Ectodermal cell (in vitro differentiated cells): ENCODE measurements at regions not wholly inside any gene's neighbourhood (a gene's known extent, or its start where the extent isn't known, plus 50 kb on each side); places are given as distances from the start of the nearest gene placed in this dataset.

ENCODE experiments used
- H3K27ac ChIP-seq: 2 replicates; pipeline ENCODE4 v1.7.0; 2013; ENCODE audit warnings: mild to moderate bottlenecking, low read depth, low read length; ENCODE audit not compliant: insufficient read depth, poor library complexity, severe bottlenecking
- H3K27me3 ChIP-seq: 2 replicates; pipeline ENCODE4 v1.7.0; 2013; ENCODE audit warnings: mild to moderate bottlenecking, low read length; ENCODE audit not compliant: insufficient read depth, control insufficient read depth, poor library complexity, severe bottlenecking
- H3K36me3 ChIP-seq: one replicate; pipeline ENCODE4 v1.7.0; 2013; ENCODE audit warnings: low read length; ENCODE audit not compliant: control insufficient read depth, insufficient read depth
- H3K4me1 ChIP-seq: one replicate; pipeline ENCODE4 v1.7.0; 2013; ENCODE audit warnings: low read length; ENCODE audit not compliant: control insufficient read depth, insufficient read depth
- H3K4me3 ChIP-seq: 2 replicates; pipeline ENCODE4 v1.7.0; 2013; ENCODE audit warnings: low read depth, low read length, control low read depth; ENCODE audit not compliant: insufficient read depth
- H3K9me3 ChIP-seq: 2 replicates; pipeline ENCODE4 v1.7.0; 2013; ENCODE audit warnings: mild to moderate bottlenecking, low read length, moderate library complexity; ENCODE audit not compliant: control insufficient read depth
- WGBS, 2 experiments: methylation state at CpG; one replicate each; pipeline ENCODE4 v1.1.7; 2013; ENCODE audit warnings: missing lambda C conversion rate in 2 of 2; 5-methylcytosine and 5-hydroxymethylcytosine counted together

DNA sequence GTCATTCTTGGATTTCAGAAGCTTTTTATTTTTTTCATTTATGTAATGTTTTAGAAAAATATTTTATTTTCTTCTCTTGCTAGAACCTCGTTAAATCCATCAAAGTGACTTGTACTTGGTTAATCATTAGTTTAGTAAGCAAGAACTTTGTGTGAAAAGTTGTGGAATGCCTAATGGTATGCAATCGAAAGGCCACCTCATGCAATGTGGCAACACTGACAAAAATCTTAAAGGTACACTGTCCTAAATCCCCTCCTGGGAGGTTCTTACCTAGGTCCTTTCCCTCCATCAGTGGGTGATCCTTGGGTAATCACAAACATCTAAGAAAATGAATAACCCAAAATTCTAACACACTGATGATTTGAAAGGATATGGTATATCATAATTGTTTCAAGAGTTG, 304.2 kb downstream of the DNAH5 start:
- 82 to 93% methylated on average over 2 of the region's 2 CpGs for WGBS, 2 experiments
- Histone ChIP-seq H3K27ac (no peak overlapping the region), H3K27me3 (no peaks in the 10 kb centered on the region), H3K9me3 (no peaks in the 10 kb centered on the region), H3K4me1 (no peaks in the 10 kb centered on the region), H3K36me3 (no peaks in the 10 kb centered on the region), H3K4me3 (no peak overlapping the region)

DNA sequence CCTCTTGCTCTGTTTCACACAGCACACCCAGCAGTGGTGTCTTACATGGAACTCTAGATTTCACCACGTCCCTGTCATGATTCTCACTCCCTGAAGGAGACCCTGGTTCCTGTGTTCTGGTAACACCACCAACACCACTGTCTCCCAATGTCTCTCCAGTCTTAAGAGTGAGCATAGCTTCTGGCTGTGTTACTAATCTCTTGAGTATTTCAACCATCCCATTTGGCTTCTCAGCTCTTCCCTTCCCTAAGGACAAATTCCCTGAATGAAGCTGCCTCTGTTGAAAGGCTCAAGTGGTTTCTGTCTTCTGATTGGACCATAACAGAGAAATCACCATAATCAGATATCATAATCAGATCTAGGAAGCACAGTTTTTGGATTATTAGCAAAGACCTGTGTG, 311.8 kb downstream of the DNAH5 start:
- Histone ChIP-seq H3K4me1 (no peaks in the 10 kb centered on the region), H3K36me3 (no peaks in the 10 kb centered on the region), H3K27ac (no peak overlapping the region), H3K4me3 (no peak overlapping the region), H3K27me3 (no peaks in the 10 kb centered on the region), H3K9me3 (no peaks in the 10 kb centered on the region)
- 71 to 87% methylated on average over 1 of the region's 1 CpG for WGBS, 2 experiments

DNA sequence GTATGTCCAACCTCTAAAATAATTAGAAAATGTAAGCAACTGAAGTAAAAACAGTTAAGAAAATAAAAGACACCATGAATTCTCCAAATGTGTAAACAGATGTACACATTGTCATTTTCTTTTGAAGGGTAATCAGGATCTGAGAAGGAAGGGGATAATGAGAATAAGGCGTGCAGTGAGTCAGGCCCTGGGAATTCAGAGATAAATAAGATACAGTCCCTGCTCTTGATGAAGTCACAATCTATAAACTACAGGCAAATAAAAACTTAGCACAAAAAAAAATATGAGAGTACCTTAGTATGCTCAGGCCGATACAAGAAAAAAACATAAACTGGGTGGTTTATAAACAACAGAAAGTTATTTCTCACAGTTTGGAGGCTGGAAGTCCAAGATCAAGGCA, 315.3 kb downstream of the DNAH5 start:
- Histone ChIP-seq H3K4me3 (no peak overlapping the region), H3K9me3 (no peaks in the 10 kb centered on the region), H3K27me3 (no peaks in the 10 kb centered on the region), H3K36me3 (no peaks in the 10 kb centered on the region), H3K4me1 (no peaks in the 10 kb centered on the region), H3K27ac (no peak overlapping the region)
- 80 to 100% methylated on average over 1 to 2 of the region's 2 CpGs for WGBS, 2 experiments

- Histone ChIP-seq H3K4me3 (no peak overlapping the region), H3K27me3 (no peaks in the 10 kb centered on the region), H3K27ac (no peak overlapping the region), H3K36me3 (no peaks in the 10 kb centered on the region), H3K4me1 (no peaks in the 10 kb centered on the region), H3K9me3 (no peaks in the 10 kb centered on the region)
- 77 to 80% methylated on average over 3 of the region's 3 CpGs for WGBS, 2 experiments
Measured at GRCh38 chr5:13627673-13628454, 316.6 kb downstream of the DNAH5 start.

- Histone ChIP-seq H3K27me3 (no peaks in the 10 kb centered on the region), H3K4me3 (no peak overlapping the region), H3K9me3 (no peaks in the 10 kb centered on the region), H3K36me3 (no peaks in the 10 kb centered on the region), H3K4me1 (no peaks in the 10 kb centered on the region), H3K27ac (no peak overlapping the region)
- WGBS, 2 experiments: 88% methylated on average over 1 of the region's 1 CpG; no CpG with 5 or more reads in 1 of the 2 experiments
Measured at GRCh38 chr5:13625616-13626198, 318.8 kb downstream of the DNAH5 start.

- 90 to 93% methylated on average over 5 to 6 of the region's 6 CpGs for WGBS, 2 experiments
Measured at GRCh38 chr5:13624283-13625074, 320.0 kb downstream of the DNAH5 start.

GRCh38 chr5:13613621-13614020, 330.9 kb downstream of the DNAH5 start:
- WGBS, 2 experiments: 88 to 93% methylated on average over 8 of the region's 8 CpGs
- no peak overlapping the region for H3K27ac ChIP-seq
- no peaks in the 10 kb centered on the region for H3K9me3 ChIP-seq
- no peaks in the 10 kb centered on the region for H3K36me3 ChIP-seq
- no peak overlapping the region for H3K4me3 ChIP-seq
- no peaks in the 10 kb centered on the region for H3K27me3 ChIP-seq
- peaks cover 5% of the 10 kb centered on the region for H3K4me1 ChIP-seq

More at GRCh38 chr5:13624283-13625074, 320.0 kb downstream of the DNAH5 start:
- no peaks in the 10 kb centered on the region for H3K27me3 ChIP-seq
- H3K9me3 ChIP-seq: no peaks in the 10 kb centered on the region
- H3K36me3 ChIP-seq: no peaks in the 10 kb centered on the region
- H3K4me3 ChIP-seq: no peak overlapping the region
- H3K4me1 ChIP-seq: no peaks in the 10 kb centered on the region
- H3K27ac ChIP-seq: no peak overlapping the region

- Histone ChIP-seq H3K4me1 (peaks cover 5% of the 10 kb centered on the region), H3K27ac (no peak overlapping the region), H3K4me3 (no peak overlapping the region), H3K27me3 (no peaks in the 10 kb centered on the region), H3K9me3 (no peaks in the 10 kb centered on the region), H3K36me3 (no peaks in the 10 kb centered on the region)
- WGBS, 2 experiments: 93 to 95% methylated on average over 3 of the region's 3 CpGs
Measured at GRCh38 chr5:13611604-13612003, 332.9 kb downstream of the DNAH5 start.

GRCh38 chr5:13609504-13609903, 335.0 kb downstream of the DNAH5 start:
- Histone ChIP-seq H3K27ac (no peak overlapping the region), H3K27me3 (no peaks in the 10 kb centered on the region), H3K36me3 (no peaks in the 10 kb centered on the region), H3K4me3 (no peak overlapping the region), H3K9me3 (no peaks in the 10 kb centered on the region), H3K4me1 (peaks cover 5% of the 10 kb centered on the region)
- WGBS, 2 experiments: 77 to 79% methylated on average over 4 of the region's 4 CpGs

DNA sequence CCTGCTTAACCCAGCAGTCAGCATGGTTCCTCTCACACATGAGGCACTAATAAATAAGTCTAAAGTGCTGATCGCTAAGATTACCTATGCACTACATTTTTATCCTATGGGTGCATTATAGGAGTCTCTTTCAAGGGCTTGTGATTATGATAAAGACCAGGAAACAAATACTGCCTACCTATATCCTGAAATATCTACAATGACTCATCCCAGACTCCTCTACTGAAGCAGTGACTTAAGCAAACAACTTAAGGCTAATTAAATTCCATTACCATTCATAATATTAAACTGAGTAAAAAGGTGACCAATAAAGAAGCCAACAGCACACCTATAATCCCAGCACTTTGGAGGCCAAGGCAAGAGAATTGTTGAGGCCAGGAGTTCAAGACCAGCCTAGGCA, 338.4 kb downstream of the DNAH5 start:
- 88% methylated on average over 1 of the region's 1 CpG; no CpG with 5 or more reads in 1 of the 2 experiments for WGBS, 2 experiments

More for the DNA sequence above, 338.4 kb downstream of the DNAH5 start:
- Histone ChIP-seq H3K27ac (no peak overlapping the region), H3K4me3 (no peak overlapping the region), H3K27me3 (no peaks in the 10 kb centered on the region), H3K36me3 (no peaks in the 10 kb centered on the region), H3K9me3 (no peaks in the 10 kb centered on the region), H3K4me1 (peaks cover 5% of the 10 kb centered on the region)
